ENCODE measurements at regions not wholly inside any gene's neighbourhood (a gene's known extent, or its start where the extent isn't known, plus 50 kb on each side); places are given as distances from the start of the nearest gene placed in this dataset.

DNA sequence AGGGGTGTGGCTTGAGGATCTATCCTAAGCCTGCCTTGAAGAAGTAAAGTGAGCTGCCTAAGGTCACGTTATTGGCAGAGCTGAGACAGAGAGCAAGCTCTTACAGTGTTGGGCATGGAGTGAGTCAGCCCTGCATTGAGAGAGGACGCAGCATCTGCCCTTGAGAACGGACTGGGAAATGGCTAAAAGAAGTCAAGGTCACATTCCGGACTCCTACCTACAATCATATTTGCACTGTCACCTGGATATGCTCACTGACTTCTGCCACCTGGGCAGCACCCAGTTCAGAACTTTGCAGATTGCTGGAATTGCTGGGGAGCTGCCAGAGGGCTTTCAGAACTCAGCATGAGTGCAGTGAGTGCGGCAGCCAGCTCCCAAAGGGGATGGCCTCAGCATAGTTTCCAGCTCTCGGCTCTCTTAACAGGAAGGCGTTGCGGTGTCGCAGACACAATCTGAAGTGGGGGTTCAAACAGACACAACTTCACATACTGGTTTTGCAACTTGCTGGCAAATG lies 199.3 kb upstream of the SGK1 start:
- no peak for DNase-seq

DNA sequence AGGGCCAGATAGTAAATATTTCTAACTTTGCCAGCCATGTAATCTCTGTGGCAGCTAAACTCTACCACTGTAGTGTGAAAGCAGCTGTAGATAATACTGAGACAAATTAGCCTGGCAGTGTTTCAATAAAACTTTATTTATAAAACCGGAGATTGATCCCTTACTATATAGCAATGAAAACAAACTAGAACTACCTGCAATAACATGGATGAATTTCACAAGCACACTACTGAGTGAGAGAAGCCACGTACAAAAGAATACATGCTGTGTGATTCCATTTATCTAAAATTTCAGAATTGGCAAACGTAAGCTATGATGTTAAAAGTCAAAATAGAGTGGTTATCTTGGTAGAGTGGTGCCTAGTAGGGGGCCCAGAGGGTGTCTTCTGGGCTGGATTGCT lies 198.7 kb upstream of the SGK1 start:
- no peak for DNase-seq

DNA sequence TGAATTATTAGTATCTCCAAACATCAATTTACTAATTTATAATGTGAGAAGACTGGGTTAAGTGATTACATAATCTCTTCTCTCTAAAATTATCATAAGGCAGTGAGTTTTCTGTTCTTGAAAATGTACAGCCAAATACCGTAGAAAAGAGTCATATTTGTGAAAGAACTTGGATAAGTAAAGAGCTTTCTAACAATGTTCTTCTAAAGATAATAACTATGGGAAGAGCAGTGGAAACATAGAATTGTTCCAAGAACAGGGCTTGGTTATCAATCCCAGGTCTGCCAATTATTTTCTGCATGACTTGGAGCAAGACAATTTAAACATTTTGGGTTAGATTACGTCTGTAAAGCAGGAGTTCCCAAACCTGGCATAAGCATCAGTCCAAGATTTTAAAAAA lies 198.1 kb upstream of the SGK1 start:
- DNase-seq: no peak

DNA sequence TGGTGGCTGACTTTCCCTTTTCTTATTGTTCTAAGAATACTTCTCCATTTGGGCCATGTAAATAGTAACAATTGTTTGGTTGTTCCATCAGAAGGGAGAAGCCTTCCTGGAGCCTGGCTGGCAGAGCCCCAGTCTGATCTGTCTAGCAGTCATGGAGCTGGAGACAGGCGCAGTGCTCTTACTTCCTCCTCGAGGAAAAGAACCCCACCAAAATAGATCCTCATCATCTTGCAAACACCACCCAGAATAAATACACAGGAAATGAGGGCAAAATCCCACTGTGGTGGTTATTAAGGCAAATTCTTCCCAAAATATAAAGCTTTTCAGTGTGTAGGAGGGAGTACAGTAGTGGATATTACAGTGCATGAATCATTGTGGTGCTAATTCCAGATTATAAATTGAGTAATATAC lies 195.1 kb upstream of the SGK1 start:
- no peak for DNase-seq

DNA sequence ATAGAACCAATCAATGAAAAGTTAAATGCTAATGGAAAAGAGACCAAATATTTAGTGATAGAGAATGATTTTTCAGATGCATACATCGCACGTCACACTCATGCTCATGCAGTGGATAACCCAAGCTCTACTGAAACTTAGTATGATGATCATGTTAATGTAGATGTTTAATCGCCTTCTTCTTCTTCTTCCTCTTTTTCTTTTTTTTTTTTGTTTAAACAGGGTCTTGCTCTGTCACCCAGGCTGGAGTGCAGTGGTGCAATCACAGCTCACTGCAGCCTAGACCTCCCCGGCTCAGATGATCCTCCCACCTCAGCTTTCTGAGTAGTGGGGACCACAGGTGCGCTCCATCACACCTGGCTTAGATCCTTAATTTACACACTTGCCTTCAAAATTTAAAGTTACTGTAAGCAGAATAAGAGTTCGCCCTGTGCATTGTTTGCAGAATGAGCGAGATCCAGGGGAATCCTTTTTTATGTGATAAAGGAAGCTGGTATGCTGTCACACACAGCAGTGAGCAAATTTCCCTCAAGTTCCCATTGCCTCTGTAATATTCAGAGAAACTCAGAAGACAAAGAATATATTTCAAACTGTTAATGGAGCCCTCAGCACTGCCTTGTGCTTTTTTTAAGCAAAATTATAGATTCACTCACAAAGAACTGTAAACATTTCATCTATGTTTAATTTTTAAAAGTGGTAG lies 194.2 kb upstream of the SGK1 start:
- no peak for DNase-seq

DNA sequence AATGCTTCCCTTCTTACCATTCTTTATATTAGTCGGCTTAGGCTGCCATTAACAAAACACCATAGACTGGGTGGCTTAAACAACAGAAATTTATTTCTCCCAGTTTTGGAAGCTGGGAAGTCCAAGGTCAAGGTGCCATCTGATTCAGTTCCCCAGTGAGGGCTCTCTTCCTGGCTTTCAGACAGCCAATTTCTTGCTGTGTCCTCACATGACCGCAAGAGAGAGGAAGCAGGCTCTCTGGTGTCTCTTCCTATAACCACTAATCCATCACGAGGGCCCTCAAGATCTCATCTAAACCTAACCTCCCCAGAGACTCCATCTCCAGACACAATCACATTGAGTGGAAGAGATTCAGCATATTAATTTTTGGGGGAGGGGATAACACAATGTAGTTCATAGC lies 193.0 kb upstream of the SGK1 start:
- no peak for DNase-seq

DNA sequence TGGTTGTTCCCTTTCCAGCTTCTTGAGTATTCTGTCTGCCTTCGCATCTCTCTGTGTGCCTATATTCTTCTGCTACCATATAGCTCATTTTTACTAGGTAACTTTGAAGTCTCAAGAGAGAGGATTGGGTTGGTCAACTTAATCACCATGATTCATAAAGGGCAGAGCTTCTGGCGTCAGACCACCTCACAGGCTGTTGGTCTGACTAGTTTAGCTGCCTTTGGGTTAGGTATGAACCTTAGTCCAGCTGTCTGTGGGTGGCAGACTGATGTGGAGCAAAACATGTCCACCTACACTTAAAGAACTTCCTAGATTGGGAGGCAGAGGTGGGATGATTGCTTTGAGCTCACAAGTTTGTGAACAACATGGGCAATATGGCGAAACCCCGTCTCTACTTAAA lies 192.2 kb upstream of the SGK1 start:
- DNase-seq: no peak

DNA sequence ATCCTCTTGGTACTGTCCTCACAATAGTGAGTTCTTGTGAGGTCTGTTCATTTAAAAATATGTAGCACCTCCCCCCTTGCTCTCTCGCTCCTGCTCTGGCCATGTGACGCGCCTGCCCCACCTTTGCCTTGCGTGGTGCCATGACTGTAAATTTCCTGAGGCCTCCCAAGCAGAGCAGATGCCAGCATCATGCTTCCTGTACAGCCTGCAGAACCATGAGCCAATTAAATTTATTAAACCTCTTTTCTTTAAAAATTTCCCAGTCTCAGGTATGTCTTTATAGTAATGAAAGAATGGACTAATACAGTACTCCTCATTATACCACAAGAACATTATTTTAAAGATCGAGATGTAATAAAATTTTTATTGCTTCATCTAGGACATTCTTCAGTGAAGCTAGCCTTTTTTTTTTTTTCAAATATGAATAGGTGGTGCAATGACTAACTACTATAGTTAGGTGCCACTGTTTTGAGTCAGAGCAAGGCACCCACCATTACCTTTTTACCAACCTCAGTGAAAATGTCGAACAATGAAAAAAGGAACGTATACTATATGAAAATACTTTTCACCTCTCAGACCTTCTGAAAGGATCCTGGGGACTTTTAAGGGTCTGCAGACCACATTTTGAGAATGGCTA lies 191.1 kb upstream of the SGK1 start:
- no peak for DNase-seq

DNA sequence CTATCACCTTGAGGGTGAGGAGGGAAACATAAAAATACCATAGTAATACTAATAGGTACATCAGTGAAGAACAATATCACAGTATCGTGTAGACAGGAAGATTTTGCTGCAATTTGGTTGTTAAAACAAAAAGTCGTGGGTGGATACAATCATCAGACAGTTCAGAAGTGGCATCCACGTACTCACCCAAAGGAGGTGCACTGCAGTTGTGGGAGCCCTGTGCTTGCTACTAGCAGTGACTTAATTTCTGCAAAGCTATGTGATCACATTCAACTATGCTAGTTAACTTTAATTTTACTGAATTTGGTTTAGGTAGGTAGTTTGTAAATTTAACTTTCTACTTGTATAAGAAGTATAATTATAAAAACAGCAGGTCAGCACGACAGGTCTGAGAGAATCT lies 188.2 kb upstream of the SGK1 start:
- no peak for DNase-seq

DNA sequence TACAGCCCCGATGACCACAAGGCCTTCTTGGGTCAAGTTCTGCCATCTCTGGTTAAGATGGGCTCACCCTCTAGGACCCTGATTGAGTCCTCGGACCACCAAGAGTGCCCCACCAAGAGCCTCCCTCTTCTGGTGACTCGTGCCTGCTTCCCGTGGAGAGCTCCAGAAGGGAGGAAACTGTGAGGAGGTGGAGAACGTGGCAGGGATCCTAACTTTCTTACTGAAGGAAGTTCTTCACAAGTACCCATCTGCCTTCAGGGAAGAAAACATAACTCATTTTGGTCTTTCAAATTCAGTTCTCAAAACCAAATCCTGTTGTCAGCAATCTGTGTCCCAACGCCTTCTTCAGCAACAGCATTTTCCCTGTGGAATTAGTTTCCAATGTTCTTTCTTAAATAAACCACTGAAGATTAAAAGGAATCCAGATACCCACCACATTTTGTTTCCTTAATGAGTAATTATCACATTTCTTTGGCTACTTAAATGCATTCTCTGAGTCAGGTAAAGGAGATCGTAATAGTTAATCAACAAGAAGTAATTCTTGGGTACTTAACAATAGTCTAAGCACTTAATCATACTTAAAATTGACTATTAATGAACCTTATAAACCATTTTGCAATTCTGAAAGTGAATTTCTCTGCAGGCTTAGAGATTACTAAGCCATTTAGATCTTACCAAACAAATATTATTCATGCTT lies 185.8 kb upstream of the SGK1 start:
- DNase-seq: no peak

DNA sequence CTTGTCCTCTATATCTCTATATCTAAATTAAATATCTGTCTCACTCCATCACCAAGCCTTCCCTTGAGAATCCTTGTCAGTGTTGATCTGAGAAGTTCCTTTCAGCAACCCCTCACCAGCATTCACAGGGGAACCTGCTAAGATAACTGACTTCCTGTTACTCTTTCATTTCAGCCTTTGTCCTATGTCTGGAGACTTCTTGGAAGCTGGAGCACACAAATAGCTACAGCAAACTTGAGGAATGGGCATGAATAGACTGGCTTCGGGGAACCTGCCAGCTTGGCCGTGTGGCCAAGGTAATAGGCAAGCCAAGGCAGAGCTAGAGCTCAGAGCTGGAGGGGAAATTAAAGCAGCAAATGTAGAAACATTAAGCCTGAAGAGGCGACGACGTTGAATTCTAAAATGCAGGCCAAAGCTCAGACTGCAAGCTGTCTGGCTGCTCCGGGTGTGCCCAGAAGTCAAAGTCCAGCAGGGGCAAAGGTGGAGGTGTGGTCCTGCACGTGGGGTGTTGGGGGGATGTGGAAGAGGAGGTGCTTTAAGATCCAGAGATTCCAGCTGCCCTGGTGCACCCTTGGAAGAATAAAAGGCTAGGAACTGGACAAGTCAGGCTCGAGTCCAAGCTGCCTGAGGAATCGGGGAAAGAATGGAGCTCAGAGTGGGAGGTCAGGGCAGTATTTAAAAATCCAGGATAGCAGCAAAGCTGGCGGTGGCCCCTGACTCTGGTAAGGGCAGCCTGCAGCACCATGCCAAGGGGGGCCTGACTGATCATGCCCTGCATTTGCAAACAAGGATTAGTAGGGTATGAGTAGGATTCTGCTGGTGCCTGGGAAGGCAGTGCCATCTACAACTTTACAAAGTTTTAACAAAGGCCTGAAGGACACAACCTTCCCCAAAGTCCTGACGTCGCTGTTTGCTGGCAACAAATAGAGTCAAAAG lies 185.0 kb upstream of the SGK1 start:
- no peak for DNase-seq

DNA sequence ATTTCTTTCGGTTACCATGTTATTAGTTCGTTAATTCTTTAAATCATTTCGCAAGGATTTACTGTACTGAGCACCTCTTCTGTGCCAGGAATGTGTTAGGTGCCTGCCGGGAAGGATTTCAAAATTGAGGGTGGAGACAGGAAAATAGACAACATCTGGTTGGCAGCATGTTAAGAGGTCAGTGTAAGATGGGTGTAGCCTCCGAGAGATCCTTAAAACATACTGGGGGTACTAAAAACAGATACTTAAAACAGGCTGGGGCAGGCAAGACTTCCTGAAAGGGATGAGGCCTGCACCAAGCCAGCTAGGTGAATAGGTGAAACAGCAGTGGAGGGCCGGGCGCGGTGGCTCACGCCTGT lies 178.0 kb upstream of the SGK1 start:
- DNase-seq: no peak

DNA sequence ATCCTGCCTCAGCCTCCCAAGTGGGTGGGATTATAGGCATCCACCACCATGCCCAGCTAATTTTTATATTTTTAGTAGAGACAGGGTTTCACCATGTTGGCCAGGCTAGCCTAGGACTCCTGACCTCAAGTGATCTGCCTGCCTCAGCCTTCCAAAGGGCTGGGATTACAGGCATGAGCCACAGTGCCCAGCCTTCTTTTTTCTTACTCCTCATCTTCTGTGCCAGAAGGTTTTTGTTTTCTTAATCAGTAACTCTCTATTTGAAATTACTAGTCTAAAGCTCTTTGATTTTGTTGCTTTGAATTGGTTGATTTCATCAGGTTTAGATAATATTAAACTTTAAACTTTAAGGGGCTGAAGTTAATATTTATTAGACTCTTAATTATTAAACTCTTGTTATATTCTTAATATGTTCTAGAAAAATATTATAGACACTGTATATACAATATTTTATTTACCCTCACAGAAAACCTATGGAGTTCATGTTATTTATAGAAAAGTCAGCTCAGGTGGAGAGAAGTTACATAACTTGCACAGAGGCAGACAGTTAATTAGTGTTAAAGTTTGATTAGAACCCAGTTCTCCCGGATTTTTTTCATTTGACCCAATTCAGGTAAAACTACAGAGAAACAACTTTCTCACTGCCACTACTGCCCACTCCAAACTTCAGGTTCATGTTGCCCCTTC lies 177.4 kb upstream of the SGK1 start:
- DNase-seq: no peak

DNA sequence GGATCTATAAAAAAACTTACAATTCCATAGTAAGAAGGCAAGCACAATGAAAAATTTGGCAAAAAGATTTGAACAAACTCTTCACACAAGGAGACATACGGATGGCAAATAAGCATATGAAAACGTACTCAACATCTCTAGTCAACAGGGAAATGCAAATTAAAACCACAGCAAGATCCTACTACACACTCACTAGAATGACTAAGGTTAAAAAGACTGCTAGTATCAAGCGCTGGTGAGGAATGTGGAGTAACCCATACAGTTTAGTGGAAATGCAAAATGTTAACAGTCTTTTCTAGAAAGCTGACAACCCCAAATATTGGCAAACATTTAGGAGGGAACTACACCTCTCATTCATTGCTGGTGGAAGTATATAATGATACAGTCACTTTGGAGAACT lies 175.9 kb upstream of the SGK1 start:
- DNase-seq: no peak

DNA sequence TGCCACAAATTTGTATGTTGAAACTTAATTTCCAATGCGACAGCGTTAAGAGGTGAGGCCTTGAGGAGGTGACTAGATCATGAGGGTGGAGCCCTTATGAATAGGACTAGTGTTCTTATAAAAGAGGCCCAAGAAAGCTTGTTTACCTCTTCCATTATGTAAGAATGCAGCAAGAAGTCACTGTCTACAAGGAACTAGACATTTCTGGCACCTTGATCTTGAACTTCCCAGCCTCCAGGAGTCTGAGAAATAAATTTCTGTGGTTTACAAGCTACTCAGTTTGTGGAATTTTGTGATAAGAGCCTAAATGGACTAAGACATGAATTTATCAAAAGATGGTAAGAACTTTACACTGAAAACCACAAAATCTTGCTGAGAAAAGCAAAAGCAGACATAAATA lies 173.6 kb upstream of the SGK1 start:
- no peak for DNase-seq

DNA sequence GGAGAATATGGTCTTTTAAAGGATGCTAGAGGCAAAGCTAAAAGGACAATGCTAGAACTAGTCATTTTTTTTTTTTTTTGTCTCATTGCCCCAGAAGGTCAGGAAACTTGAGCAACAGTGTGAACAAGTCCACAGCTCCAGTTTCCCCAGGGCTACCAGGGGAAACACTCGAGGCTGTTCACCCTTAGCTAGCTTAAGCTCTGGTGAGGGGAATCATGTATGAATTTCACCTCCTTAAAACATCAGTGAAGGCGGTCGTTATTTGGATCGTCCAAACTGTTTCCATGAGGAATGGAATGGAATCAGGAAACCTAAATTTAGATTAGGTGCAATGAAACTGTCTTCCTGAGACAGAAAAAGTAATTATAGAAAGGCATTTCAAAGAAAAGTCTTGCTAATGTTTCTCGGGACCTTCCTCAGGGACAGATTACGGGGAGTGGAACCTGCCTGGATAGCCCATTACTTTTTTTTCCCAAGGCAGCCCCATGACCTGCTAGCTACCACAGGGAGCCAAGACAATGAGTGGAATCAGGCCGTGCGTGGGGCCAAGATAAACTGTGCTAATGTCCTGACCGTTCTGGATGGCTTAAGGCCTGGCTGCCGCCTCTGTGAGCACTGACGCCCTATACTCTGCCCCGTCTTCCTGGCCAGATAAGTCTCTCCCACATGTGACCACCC lies 164.8 kb upstream of the SGK1 start:
- DNase-seq: no peak

DNA sequence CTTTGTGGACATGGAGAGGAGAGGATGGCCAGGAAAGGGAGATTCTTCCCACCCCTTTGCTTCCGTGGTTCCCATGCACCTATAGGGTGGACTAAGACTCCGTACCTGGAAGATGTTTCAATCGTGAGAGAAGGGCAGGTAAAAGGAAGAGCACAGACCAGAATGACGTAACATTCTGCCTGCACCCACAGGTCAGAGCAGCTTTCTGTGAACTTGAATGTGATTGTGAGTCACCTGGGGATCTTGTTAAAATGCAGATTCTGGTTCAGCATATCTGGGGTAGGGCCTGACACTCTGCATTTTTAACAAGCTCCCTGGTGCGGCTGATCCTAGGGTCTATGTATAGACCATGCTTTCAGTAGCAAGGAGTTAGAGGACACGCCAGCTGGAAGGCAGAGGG lies 164.1 kb upstream of the SGK1 start:
- no peak for DNase-seq

DNA sequence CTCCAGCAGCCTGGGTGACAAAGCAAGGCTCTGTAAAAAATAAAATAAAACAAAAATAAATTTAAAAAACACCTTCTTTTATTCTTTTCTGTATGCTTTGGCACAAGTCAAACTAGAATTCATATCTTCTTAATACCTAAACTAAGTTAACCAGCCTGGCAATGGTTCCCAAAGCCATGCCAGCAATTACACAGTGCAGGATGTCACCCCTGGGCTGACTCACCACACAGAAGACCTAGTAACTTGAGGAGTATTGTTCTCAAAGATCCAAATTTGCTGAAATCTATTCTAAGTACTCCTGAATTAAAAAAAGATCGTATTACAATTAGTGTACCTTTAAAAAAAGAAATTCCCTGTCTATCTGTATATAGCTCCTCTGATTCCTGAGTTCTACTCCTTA lies 162.7 kb upstream of the SGK1 start:
- no peak for DNase-seq

DNA sequence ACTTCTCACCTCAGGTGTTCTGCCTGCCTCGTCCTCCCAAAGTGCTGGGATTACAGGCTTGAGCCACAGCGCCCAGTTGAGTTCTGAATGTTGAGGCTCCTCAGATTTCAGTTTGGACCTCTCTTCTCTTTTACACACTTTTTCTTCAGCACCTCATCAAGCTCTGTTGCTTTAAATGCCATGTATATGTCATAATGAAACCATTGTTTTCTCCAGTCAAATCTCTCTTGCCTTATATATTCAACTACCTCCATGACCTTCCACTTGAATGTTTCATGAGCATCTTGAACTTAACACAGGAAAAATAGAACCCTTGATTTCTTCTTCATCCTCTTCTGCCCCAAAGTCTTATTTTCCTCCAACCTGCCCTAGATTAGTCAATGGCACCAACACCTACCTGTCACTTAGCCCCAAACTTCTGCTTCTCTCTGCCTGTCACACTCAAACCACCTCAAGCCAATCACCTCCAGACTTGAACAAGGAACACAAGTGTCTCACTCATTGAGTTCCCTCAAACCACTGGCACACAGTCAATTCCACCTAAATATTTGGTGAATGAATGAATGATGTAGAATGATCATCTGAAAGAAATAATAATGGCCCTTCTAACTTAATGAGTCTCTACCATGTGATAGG lies 161.0 kb upstream of the SGK1 start:
- no peak for DNase-seq

DNA sequence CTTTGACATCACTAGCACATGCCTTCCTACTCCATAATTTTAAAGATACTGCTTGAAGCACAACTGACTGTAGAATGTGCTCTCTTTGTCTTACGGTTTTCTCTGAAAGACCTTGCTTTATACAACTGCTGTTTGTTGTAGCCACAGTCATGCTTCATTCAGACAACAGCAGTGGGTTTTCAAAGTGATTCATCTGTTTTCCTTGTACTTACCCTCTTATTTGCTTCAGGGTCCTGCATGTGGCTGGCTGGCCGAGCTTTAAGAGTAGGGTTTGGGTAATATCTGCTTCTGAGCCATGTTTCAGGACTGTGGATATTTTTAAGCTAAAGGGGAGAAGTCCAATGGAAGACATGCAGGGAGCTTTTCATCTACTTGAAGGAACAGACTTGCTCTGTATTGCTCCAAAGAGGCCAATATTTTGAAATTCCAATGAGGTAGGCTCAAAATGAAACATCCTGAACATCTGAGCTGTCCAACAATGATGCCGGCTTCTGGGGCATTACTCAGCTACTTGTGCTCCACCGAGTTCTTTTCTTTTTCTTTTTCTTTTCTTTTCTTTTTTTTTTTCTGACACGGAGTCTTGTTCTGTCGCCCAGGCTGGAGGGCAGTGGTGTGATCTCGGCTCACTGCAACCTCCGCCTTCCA lies 160.2 kb upstream of the SGK1 start:
- no peak for DNase-seq

DNA sequence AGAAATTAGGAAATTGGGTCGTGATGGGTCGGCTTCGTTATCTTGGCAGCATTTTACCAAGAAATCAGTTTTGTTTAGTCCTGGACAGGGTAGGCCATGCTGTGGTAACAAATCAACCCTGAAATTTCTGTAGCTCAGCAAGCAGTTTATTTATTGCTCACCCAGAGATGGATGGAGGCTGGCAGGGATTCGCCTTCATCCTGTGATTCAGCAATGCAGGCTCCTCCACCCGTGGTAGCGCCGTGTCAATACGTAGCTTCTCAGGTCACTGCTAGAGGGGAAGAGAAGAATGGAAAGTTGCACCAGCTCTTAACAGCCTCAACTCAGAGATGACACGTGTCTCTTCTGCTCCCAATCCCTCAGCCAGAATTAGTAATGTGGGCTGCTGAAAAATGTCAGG lies 157.0 kb upstream of the SGK1 start:
- no peak for DNase-seq
